Activated naive CD4-positive, alpha-beta T cell treated with anti-CD3 and anti-CD28 coated beads, Interleukin-2, amount 10 ng/mL, durations not matched to agents 7 days and 5 days (primary cell): ENCODE measurements at regions not wholly inside any gene's neighbourhood (a gene's known extent, or its start where the extent isn't known, plus 50 kb on each side); places are given as distances from the start of the nearest gene placed in this dataset.
A peak's percentile ranks its signal among the peaks of the same experiment; 100 is the strongest.

ENCODE experiments used
- CTCF ChIA-PET: fragments of 350-600 bp; sonication (Branson Sonifier 250); formaldehyde crosslinking; loops from one replicate; lab custom pipeline; 2021; ENCODE audit warnings: antibody characterized with exemption; lab: Charles Lee
- DNase-seq: peaks from one replicate; pipeline ENCODE4 v3.0.0-alpha.2; 2020
- H3K27ac Mint-ChIP-seq: one replicate; pipeline ENCODE4 v1.8.0; 2021; ENCODE audit warnings: mild to moderate bottlenecking, moderate library complexity, mixed read lengths
- H3K27me3 Mint-ChIP-seq: one replicate; pipeline ENCODE4 v1.8.0; 2021; ENCODE audit warnings: mild to moderate bottlenecking, mixed read lengths
- H3K36me3 Mint-ChIP-seq: one replicate; pipeline ENCODE4 v1.8.0; 2021; ENCODE audit warnings: mixed read lengths
- H3K4me1 Mint-ChIP-seq: one replicate; pipeline ENCODE4 v1.8.0; 2021; ENCODE audit warnings: mixed read lengths
- H3K4me3 Mint-ChIP-seq: one replicate; pipeline ENCODE4 v1.8.0; 2021; ENCODE audit warnings: mild to moderate bottlenecking, moderate library complexity, mixed read lengths
- H3K9me3 Mint-ChIP-seq: one replicate; pipeline ENCODE4 v1.8.0; 2021; ENCODE audit warnings: mixed read lengths

DNA sequence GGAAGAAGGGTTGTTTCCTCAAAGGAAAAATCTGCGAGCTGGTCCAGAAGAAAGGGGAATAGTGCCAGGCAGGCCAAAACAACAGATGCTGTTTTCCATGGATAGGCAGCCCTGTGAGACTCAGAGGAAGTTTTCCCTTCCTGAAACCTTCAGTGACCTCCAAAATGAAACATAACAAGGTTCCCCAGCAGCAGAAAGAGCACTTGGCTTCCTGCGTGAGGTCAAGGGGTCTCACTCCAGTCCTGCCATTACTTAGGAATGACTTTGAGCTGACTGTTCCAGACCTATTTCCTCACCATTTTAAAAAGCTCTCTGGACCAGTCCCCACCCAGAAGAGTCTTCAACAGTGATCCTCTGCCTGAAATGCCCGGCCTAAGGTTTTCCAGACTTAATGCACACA is 104.6 kb upstream of the IPO5 start:
- Mint-ChIP-seq H3K27me3 (peaks cover 4% of the 10 kb centered on the region), H3K4me3 (no peak overlapping the region), H3K4me1 (no peaks in the 10 kb centered on the region), H3K36me3 (no peaks in the 10 kb centered on the region), H3K27ac (no peak overlapping the region), H3K9me3 (no peaks in the 10 kb centered on the region)
- DNase-seq, result no peak
- CTCF ChIA-PET, result no interaction called here

DNA sequence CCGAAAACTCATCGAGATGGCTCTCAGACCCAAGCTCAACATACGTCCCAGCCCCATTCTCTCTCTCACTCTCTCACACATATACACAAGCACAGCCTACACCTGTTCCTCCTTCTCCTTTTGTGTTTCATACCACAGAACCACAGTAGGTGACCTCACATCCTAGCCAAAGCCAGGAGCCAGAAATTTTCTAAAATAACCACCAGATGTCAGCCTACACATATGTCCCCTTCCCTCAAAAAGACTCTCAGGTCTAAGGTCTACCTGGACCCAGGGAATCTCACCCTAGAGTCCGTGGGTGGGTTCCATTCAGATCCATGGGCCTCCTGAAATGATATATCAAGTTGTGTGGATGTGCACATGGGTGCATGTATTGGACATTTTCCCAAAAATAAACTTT is 104.2 kb upstream of the IPO5 start:
- H3K4me3 Mint-ChIP-seq, result no peak overlapping the region
- H3K4me1 Mint-ChIP-seq, result no peaks in the 10 kb centered on the region
- H3K27ac Mint-ChIP-seq, result no peak overlapping the region
- H3K36me3 Mint-ChIP-seq, result no peaks in the 10 kb centered on the region
- no peaks in the 10 kb centered on the region for H3K9me3 Mint-ChIP-seq
- no peak for DNase-seq
- peaks cover 4% of the 10 kb centered on the region for H3K27me3 Mint-ChIP-seq
- CTCF ChIA-PET, result no interaction called here

DNA sequence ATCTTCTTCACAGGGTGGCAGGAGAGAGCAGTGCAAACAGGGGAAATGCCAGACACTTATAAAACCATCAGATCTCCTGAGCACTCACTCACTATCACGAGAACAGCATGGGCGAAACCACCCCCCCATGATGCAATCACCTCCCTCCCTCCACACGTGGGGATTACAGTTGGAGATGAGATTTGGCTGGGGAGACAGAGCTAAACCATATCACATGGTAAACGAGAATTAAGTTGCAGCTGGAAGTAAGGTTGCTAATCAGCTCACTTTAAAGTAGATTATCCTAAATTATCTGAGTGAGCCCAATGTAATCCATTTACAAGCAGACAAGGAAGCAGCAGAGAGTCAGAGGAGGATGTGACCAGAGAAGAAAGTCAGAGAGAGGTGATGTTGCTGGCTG is 102.2 kb upstream of the IPO5 start:
- H3K27me3 Mint-ChIP-seq, result peaks cover 4% of the 10 kb centered on the region
- CTCF ChIA-PET, result no interaction called here
- no peaks in the 10 kb centered on the region for H3K4me1 Mint-ChIP-seq
- no peaks in the 10 kb centered on the region for H3K9me3 Mint-ChIP-seq
- H3K4me3 Mint-ChIP-seq, result no peak overlapping the region
- H3K27ac Mint-ChIP-seq, result no peak overlapping the region
- DNase-seq, result no peak
- no peaks in the 10 kb centered on the region for H3K36me3 Mint-ChIP-seq

DNA sequence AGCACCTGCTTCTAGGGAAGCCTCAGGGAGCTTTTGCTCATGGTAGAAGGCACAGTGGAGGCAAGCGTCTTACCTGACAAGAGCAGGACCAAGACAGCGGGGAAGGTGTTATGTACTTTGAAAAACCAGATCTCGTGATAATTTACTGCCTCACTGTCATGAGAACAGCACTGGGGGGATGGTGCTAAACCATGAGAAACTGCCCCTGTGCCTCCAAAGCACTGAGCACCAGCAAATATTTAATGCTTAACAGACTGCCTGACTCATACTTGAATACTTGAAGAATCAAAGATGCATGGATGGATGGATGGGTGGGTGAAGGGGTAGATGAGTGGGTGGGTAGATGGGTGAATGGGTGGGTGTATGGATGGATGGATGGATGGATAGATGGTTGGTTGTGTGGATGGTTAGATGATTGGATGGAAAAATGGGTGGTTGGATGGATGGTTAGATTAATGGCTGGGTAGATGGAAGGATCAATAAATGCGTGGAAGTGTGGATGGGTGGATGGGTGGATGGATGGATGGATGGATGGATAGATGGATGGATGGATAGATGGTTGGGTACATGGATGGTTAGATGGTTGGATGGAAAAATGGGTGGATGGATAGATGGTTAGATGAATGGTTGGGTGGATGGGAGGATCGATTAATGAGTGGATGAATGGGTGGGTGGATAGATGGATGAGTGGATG is 101.1 kb upstream of the IPO5 start:
- Mint-ChIP-seq H3K4me3 (no peak overlapping the region), H3K27ac (no peak overlapping the region), H3K36me3 (no peaks in the 10 kb centered on the region), H3K9me3 (no peaks in the 10 kb centered on the region), H3K4me1 (no peaks in the 10 kb centered on the region), H3K27me3 (peaks cover 4% of the 10 kb centered on the region)
- CTCF ChIA-PET, result no interaction called here
- no peak for DNase-seq

DNA sequence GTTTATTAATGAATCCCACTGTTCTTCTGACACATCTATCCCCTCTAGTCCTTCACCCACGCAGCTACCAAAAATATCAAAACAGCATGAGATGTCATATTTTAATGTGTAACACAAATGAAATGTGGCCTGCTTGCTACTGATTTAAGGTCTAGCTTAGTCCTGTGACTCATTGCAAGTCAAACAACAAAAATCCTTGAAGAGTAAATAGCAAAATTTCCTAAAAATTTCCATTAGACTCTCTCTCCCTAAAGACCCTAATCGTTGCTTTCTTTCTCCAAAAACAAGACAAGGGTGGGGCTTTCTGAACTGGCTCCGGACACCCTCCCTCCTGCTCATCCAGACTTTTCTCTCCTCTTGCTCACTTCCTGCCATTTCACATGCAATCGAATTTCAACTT is 99.9 kb upstream of the IPO5 start:
- no peaks in the 10 kb centered on the region for H3K36me3 Mint-ChIP-seq
- CTCF ChIA-PET, result no interaction called here
- no peak overlapping the region for H3K4me3 Mint-ChIP-seq
- no peak for DNase-seq
- no peak overlapping the region for H3K27ac Mint-ChIP-seq
- H3K27me3 Mint-ChIP-seq, result peaks cover 7% of the 10 kb centered on the region
- H3K4me1 Mint-ChIP-seq, result no peaks in the 10 kb centered on the region
- no peaks in the 10 kb centered on the region for H3K9me3 Mint-ChIP-seq

DNA sequence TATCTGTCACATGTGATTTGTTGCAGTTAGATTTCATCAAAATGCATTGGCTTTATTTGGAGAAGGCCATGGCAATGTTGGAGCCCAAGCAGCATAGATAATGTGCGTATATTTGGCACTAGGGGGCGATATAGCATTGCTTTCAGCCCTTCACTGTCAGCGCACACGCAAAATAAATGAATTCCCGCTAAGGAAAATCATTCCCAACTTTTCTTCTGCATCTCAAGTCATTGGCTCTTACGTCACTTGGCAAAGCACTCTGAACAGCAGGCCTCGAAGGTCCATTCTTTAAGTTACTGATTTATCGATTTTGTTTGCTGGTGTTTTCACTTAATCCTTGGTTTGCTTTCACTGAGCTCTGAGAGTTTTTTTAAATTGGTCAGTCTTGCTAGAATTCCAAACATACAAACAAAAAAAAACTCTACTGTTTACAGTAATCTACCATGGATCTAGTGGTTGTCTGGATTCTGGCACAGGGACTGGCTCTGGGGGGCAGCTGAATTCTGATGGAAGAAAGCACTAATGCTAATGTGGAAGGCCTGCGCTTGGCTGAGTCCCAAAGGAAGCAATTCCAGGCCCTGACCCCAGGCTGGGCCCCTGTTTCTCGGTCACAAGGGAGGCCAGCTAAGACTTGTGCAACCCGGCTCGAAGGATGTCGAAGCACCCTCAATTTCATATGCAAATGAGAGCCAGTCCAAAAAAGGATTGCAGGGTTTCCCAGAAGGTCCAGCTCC is 97.7 kb upstream of the IPO5 start:
- no peak overlapping the region for H3K27ac Mint-ChIP-seq
- peaks cover 3% of the 10 kb centered on the region for H3K27me3 Mint-ChIP-seq
- H3K4me1 Mint-ChIP-seq, result no peaks in the 10 kb centered on the region
- peak; percentile 27 for DNase-seq
- no peak overlapping the region for H3K4me3 Mint-ChIP-seq
- CTCF ChIA-PET, result interaction anchor here (0.6 to 3.3 kb wide), 15 partner anchors 10 to 984 kb away, joined by 3 to 18 read pairs (median 3); no protein-coding TSS in a partner anchor
- H3K9me3 Mint-ChIP-seq, result no peaks in the 10 kb centered on the region
- H3K36me3 Mint-ChIP-seq, result no peaks in the 10 kb centered on the region

DNA sequence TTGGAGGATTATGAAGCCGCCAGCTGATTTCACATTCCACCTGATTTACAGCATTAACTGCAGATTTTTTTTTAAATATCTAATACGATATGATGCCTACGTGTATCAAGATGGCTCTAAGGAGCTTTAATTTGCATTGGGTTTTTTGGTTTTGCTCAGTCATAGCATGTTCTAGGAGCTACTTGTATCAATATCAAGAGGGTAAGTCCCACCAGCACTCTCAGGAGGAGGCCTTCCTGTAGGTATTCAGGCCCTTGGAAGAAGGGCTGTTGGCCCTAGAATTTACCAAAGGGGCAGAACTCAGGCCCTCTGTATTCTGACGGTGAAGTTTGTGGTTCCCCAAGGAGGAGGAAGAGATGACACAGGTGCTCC is 97.2 kb upstream of the IPO5 start:
- CTCF ChIA-PET, result interaction anchor here (0.6 to 3.3 kb wide), 14 partner anchors 9 to 984 kb away, joined by 3 to 18 read pairs (median 4); no protein-coding TSS in a partner anchor
- peaks cover 3% of the 10 kb centered on the region for H3K27me3 Mint-ChIP-seq
- H3K4me1 Mint-ChIP-seq, result no peaks in the 10 kb centered on the region
- DNase-seq, result no peak
- H3K9me3 Mint-ChIP-seq, result no peaks in the 10 kb centered on the region
- H3K27ac Mint-ChIP-seq, result no peak overlapping the region
- no peaks in the 10 kb centered on the region for H3K36me3 Mint-ChIP-seq
- no peak overlapping the region for H3K4me3 Mint-ChIP-seq

DNA sequence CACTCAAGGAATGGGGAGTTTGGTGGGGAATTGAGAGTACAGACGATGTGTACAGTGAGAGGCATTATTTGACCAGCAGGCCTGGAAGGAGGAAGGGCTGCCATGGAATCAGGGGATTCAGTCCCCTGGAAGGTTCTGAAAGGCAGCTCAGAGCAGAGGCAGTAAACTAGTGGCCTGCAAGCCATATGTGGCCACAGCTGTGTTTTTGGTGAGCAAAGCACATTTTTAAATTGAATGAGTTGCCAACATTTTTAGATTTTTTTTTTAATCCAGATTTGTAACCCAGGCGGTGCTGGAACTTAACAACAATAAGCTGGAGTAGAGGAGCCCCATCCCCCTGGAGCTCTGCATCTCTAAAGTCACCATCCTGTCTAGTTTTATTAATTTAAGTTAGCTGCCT is 95.3 kb upstream of the IPO5 start:
- no peaks in the 10 kb centered on the region for H3K4me1 Mint-ChIP-seq
- H3K27ac Mint-ChIP-seq, result no peak overlapping the region
- no peak for DNase-seq
- no peak overlapping the region for H3K4me3 Mint-ChIP-seq
- no peaks in the 10 kb centered on the region for H3K9me3 Mint-ChIP-seq
- CTCF ChIA-PET, result no interaction called here
- peaks cover 6% of the 10 kb centered on the region for H3K27me3 Mint-ChIP-seq
- H3K36me3 Mint-ChIP-seq, result no peaks in the 10 kb centered on the region

DNA sequence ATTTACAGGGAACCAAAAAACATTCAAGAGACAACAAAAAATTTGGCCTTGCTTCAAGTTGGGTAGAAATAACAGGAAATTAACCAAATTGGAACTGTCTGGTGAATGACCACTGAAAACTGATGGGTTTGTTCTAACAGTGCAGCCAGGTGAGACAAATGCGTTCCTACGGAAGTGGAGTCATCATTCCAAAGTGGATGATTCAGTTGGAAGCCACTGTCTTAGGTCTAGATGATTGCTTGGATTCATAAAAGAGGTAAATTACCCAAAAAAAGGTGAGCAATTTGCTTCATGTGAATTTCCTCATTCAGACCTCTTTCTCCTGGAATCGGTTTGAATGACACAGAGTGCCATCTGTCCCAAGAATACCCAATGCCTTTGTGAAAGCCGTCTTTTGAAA is 87.1 kb upstream of the IPO5 start:
- H3K36me3 Mint-ChIP-seq, result no peaks in the 10 kb centered on the region
- DNase-seq, result no peak
- peaks cover 3% of the 10 kb centered on the region for H3K27me3 Mint-ChIP-seq
- no peak overlapping the region for H3K4me3 Mint-ChIP-seq
- no peak overlapping the region for H3K27ac Mint-ChIP-seq
- H3K9me3 Mint-ChIP-seq, result no peaks in the 10 kb centered on the region
- no peaks in the 10 kb centered on the region for H3K4me1 Mint-ChIP-seq
- CTCF ChIA-PET, result no interaction called here

DNA sequence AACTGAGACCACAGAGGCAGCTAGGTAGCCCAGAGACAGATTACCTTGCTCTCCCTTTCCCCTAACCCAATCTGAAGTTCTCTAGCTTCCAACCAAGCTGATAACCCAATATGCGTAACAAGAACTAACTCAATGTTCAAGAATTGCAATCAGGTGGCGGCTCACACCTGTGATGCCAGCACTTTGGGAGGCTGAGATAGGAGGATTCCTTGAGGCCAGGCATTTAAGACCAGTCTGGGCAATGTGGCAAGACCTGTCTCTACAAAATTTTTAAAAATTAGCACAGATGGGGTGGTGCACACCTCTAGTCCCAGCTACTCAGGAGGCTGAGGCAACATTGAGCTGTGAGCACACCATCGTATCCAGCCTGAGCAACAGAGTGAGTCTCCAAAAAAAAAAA is 86.7 kb upstream of the IPO5 start:
- no peak for DNase-seq
- no peak overlapping the region for H3K27ac Mint-ChIP-seq
- H3K9me3 Mint-ChIP-seq, result no peaks in the 10 kb centered on the region
- H3K27me3 Mint-ChIP-seq, result peaks cover under 1% of the 10 kb centered on the region
- CTCF ChIA-PET, result no interaction called here
- no peaks in the 10 kb centered on the region for H3K4me1 Mint-ChIP-seq
- H3K4me3 Mint-ChIP-seq, result no peak overlapping the region
- H3K36me3 Mint-ChIP-seq, result no peaks in the 10 kb centered on the region

DNA sequence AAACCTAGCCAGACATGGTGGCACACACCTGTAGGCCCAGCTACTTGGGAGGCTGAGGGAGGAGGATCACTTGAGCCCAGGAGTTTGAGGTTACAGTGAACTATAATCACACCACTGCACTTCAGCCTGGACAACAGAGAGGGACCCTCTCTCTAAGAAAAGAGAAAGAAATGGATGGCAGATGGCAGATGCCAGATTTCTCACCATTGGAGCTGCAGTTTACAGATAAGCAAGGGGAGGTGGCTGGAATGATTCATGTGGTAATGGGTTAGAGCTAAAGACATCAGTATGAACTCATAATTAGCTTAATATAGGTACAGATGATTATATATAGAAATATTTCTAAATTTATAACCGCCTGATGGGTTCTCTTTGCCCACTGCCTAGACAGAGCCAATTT is 80.1 kb upstream of the IPO5 start:
- CTCF ChIA-PET, result no interaction called here
- no peak overlapping the region for H3K27ac Mint-ChIP-seq
- no peaks in the 10 kb centered on the region for H3K9me3 Mint-ChIP-seq
- no peak overlapping the region for H3K4me3 Mint-ChIP-seq
- H3K4me1 Mint-ChIP-seq, result no peaks in the 10 kb centered on the region
- DNase-seq, result no peak
- H3K27me3 Mint-ChIP-seq, result no peaks in the 10 kb centered on the region
- no peaks in the 10 kb centered on the region for H3K36me3 Mint-ChIP-seq

DNA sequence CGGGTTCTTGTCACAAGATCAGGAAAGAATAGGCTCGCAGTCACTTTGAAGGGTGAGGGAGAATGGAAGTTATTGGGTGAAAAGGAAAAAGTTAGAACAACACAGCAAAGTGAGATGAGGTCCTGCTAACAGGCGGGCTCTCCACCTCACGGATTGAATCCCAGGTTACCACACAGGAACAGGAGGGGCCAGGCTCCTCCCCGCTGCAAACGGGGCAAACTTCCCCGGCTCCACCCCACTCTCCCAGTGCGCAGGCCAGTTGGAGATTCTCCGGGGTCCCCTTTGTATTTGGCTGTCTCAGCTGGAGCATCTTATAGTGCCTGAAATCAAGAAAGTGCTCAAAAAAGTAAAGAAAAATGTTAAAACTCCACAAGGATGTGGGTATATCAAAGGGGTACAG is 78.3 kb upstream of the IPO5 start:
- no peak overlapping the region for H3K27ac Mint-ChIP-seq
- CTCF ChIA-PET, result no interaction called here
- no peak for DNase-seq
- no peaks in the 10 kb centered on the region for H3K36me3 Mint-ChIP-seq
- H3K4me3 Mint-ChIP-seq, result no peak overlapping the region
- no peaks in the 10 kb centered on the region for H3K4me1 Mint-ChIP-seq
- no peaks in the 10 kb centered on the region for H3K9me3 Mint-ChIP-seq
- H3K27me3 Mint-ChIP-seq, result no peaks in the 10 kb centered on the region

DNA sequence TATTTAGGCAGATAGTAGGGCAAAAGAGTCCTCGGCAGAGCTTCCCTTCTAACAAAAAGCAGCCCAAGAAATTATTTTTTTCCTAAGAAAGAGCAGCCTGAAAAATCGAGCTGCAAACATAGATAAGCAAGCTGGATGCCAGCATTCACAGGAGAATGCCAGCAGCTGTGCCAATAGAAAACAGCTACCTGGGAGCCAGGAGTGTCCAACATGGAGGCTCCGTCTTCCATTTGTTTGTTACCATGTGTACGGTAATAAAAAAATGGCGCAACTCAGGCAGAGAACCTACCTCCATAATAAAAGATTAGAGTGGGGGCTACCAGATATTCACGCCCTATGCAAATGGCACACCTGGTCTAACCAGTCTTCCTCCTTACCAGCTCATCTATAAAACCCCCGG is 77.6 kb upstream of the IPO5 start:
- CTCF ChIA-PET, result no interaction called here
- Mint-ChIP-seq H3K36me3 (no peaks in the 10 kb centered on the region), H3K27ac (no peak overlapping the region)

DNA sequence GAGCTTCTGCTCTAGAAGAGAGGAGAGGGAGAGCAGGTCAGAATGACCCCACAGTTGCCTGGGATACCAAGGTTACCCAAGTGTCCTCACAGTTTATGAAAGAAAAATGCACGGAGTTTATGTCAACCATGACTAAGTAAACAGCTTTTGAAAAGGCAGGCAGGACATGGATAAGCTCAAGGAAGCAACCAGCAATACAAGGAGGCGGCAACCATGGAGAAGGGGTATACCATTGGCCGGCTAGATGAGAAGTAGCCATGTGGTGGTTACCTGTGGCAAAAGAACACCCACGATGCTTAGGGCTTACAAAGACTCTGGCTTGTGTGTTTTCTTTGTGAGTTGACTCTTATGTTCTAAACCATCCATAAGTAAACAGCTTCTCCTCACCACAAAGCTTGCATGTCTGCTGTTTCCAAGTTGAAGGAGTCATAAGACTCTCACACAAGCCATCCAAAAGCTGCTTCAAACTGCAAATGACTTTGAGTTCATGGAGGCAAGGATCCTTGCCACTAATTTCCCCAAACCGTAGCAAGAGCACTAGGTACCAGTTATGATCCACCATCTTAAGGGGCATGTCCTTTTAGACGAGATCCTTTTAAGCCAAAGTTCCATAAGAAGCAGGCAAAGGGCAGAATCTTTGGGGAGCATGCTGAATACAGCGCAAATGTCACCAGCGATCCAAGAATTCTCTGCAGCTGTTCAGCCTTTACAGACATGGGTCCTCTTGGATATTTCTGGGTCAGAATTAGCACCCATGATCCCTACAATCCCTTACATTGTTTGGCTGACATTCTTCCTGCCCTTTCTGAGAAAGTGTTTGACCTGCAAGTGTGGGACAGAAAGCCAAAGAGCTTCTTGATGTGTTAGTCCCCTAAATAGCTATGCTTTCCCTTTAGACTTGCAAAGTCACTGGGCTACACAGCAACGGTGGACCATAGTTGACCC is 74.8 kb upstream of the IPO5 start:
- Mint-ChIP-seq H3K27ac (no peak overlapping the region), H3K27me3 (no peaks in the 10 kb centered on the region), H3K4me1 (no peaks in the 10 kb centered on the region), H3K36me3 (no peaks in the 10 kb centered on the region), H3K9me3 (no peaks in the 10 kb centered on the region), H3K4me3 (no peak overlapping the region)
- DNase-seq, result no peak
- CTCF ChIA-PET, result no interaction called here

More for the DNA sequence above, 77.6 kb upstream of the IPO5 start:
- DNase-seq, result no peak
- H3K4me3 Mint-ChIP-seq, result no peak overlapping the region
- no peaks in the 10 kb centered on the region for H3K27me3 Mint-ChIP-seq
- no peaks in the 10 kb centered on the region for H3K9me3 Mint-ChIP-seq
- no peaks in the 10 kb centered on the region for H3K4me1 Mint-ChIP-seq
